Stomach smooth muscle (tissue), 2 donors: ENCODE measurements at regions not wholly inside any gene's neighbourhood (a gene's known extent, or its start where the extent isn't known, plus 50 kb on each side); places are given as distances from the start of the nearest gene placed in this dataset.
"Not testable (repeated sequence)": the region's sequence is repeated elsewhere in the genome, so short reads cannot be mapped to it uniquely, and the experiment has no call there.

Experiments
- H3K27ac ChIP-seq: one replicate; pipeline ENCODE4 v1.7.0; 2013; ENCODE audit warnings: mild to moderate bottlenecking, low read length, inconsistent platforms
- H3K27me3 ChIP-seq, 2 donors: one replicate each; pipeline ENCODE4 v1.7.0; 2013; ENCODE audit warnings: low read length in 2 of 2; ENCODE audit not compliant: insufficient read depth in 2 of 2, control insufficient read depth in 1 of 2
- H3K36me3 ChIP-seq, 2 donors: one replicate each; pipeline ENCODE4 v1.7.0; 2013; ENCODE audit warnings: low read length in 2 of 2; ENCODE audit not compliant: control insufficient read depth in 2 of 2, insufficient read depth in 2 of 2
- H3K4me1 ChIP-seq: one replicate; pipeline ENCODE4 v1.7.0; 2013; ENCODE audit warnings: low read length; ENCODE audit not compliant: control insufficient read depth, insufficient read depth
- H3K4me3 ChIP-seq, 2 donors: one replicate each; pipeline ENCODE4 v1.7.0; 2013; ENCODE audit warnings: low read length in 2 of 2
- H3K9ac ChIP-seq, 2 donors: one replicate each; pipeline ENCODE4 v1.7.0; 2013; ENCODE audit warnings: low read length in 2 of 2, mild to moderate bottlenecking in 1 of 2
- H3K9me3 ChIP-seq, 2 donors: one replicate each; pipeline ENCODE4 v1.7.0; 2013; ENCODE audit warnings: low read length in 2 of 2; ENCODE audit not compliant: control insufficient read depth in 2 of 2
- donor health status: healthy.
- donor health status: Pancreatic carcinoma.

GRCh38 chr12:14075797-14076393, 94.5 kb upstream of the GRIN2B start:
- Histone ChIP-seq H3K27ac (no peak overlapping the region), H3K9me3 (peaks cover 2 to 5% of the 10 kb centered on the region in 2 donors), H3K4me3 (no peak overlapping the region), H3K27me3 (no peaks in the 10 kb centered on the region), H3K9ac (no peak overlapping the region), H3K4me1 (no peaks in the 10 kb centered on the region), H3K36me3 (no peaks in the 10 kb centered on the region)

- H3K9ac ChIP-seq: no peak overlapping the region
- no peaks in the 10 kb centered on the region for H3K4me1 ChIP-seq
- no peaks in the 10 kb centered on the region for H3K36me3 ChIP-seq
- H3K4me3 ChIP-seq: no peak overlapping the region
- no peak overlapping the region for H3K27ac ChIP-seq
- peaks cover 2 to 5% of the 10 kb centered on the region in 2 donors for H3K9me3 ChIP-seq
- no peaks in the 10 kb centered on the region for H3K27me3 ChIP-seq
Observed at GRCh38 chr12:14076538-14076937, 95.1 kb upstream of the GRIN2B start.

GRCh38 chr12:14086838-14087237, 105.4 kb upstream of the GRIN2B start:
- H3K4me1 ChIP-seq: no peaks in the 10 kb centered on the region
- H3K4me3 ChIP-seq: no peak overlapping the region
- H3K27ac ChIP-seq: no peak overlapping the region
- H3K27me3 ChIP-seq: no peaks in the 10 kb centered on the region
- no peaks in the 10 kb centered on the region for H3K36me3 ChIP-seq
- no peak overlapping the region for H3K9ac ChIP-seq
- no peaks in the 10 kb centered on the region for H3K9me3 ChIP-seq

GRCh38 chr12:14099994-14100393, 118.6 kb upstream of the GRIN2B start:
- H3K27ac ChIP-seq: no peak overlapping the region
- no peak overlapping the region for H3K4me3 ChIP-seq
- H3K27me3 ChIP-seq: no peaks in the 10 kb centered on the region
- no peaks in the 10 kb centered on the region for H3K36me3 ChIP-seq
- no peaks in the 10 kb centered on the region for H3K4me1 ChIP-seq
- H3K9me3 ChIP-seq: peaks cover 3 to 4% of the 10 kb centered on the region in 2 donors
- no peak overlapping the region for H3K9ac ChIP-seq

GRCh38 chr12:14101556-14101955, 120.2 kb upstream of the GRIN2B start:
- H3K27me3 ChIP-seq, H3K4me3 ChIP-seq, H3K36me3 ChIP-seq, H3K9ac ChIP-seq, H3K9me3 ChIP-seq, H3K27ac ChIP-seq, H3K4me1 ChIP-seq: not testable (repeated sequence)

GRCh38 chr12:14111230-14111865, 129.9 kb upstream of the GRIN2B start:
- Histone ChIP-seq H3K9me3 (no peaks in the 10 kb centered on the region), H3K9ac (no peak overlapping the region), H3K4me1 (no peaks in the 10 kb centered on the region), H3K36me3 (no peaks in the 10 kb centered on the region), H3K27ac (no peak overlapping the region), H3K4me3 (no peak overlapping the region), H3K27me3 (no peaks in the 10 kb centered on the region)

GRCh38 chr12:14113031-14113430, 131.6 kb upstream of the GRIN2B start:
- no peaks in the 10 kb centered on the region for H3K27me3 ChIP-seq
- H3K36me3 ChIP-seq: no peaks in the 10 kb centered on the region
- no peak overlapping the region for H3K4me3 ChIP-seq
- no peak overlapping the region for H3K9ac ChIP-seq
- H3K27ac ChIP-seq: no peak overlapping the region
- H3K9me3 ChIP-seq: peaks cover 0 to 5% of the 10 kb centered on the region in 2 donors
- H3K4me1 ChIP-seq: no peaks in the 10 kb centered on the region

- H3K4me3 ChIP-seq: no peak overlapping the region
- H3K4me1 ChIP-seq: no peaks in the 10 kb centered on the region
- no peaks in the 10 kb centered on the region for H3K27me3 ChIP-seq
- no peak overlapping the region for H3K9ac ChIP-seq
- no peak overlapping the region for H3K27ac ChIP-seq
- no peaks in the 10 kb centered on the region for H3K9me3 ChIP-seq
- H3K36me3 ChIP-seq: no peaks in the 10 kb centered on the region
Observed at GRCh38 chr12:14126692-14127091, 145.3 kb upstream of the GRIN2B start.

GRCh38 chr12:14129611-14130195, 148.3 kb upstream of the GRIN2B start:
- Histone ChIP-seq H3K27ac (no peak overlapping the region), H3K27me3 (no peaks in the 10 kb centered on the region), H3K4me1 (no peaks in the 10 kb centered on the region), H3K9ac (no peak overlapping the region), H3K4me3 (no peak overlapping the region), H3K9me3 (peaks cover 0 to 2% of the 10 kb centered on the region in 2 donors), H3K36me3 (no peaks in the 10 kb centered on the region)

GRCh38 chr12:14135996-14136395, 154.6 kb upstream of the GRIN2B start:
- H3K4me1 ChIP-seq: no peaks in the 10 kb centered on the region
- no peaks in the 10 kb centered on the region for H3K36me3 ChIP-seq
- H3K27me3 ChIP-seq: peaks cover 0 to 5% of the 10 kb centered on the region in 2 donors
- H3K9me3 ChIP-seq: peaks cover 0 to 2% of the 10 kb centered on the region in 2 donors
- no peak overlapping the region for H3K27ac ChIP-seq
- H3K4me3 ChIP-seq: no peak overlapping the region
- H3K9ac ChIP-seq: no peak overlapping the region

GRCh38 chr12:14138495-14138894, 157.1 kb upstream of the GRIN2B start:
- Histone ChIP-seq H3K4me1 (no peaks in the 10 kb centered on the region), H3K36me3 (no peaks in the 10 kb centered on the region), H3K4me3 (no peak overlapping the region), H3K27ac (no peak overlapping the region), H3K9ac (no peak overlapping the region), H3K9me3 (peaks cover 0 to 2% of the 10 kb centered on the region in 2 donors), H3K27me3 (peaks cover 0 to 5% of the 10 kb centered on the region in 2 donors)
